ENCODE measurements at regions not wholly inside any gene's neighbourhood (a gene's known extent, or its start where the extent isn't known, plus 50 kb on each side); places are given as distances from the start of the nearest gene placed in this dataset.

GRCh38 chr6:43952746-43953145 is 174.5 kb downstream of the MRPL14 start:
- 15% methylated on average over 1 of the region's 1 CpG for WGBS (ENCODE audit: insufficient coverage, low coverage, missing lambda C conversion rate)
- TF ChIP-seq HMGXB4 (CRISPR knock-in tag; IDR thresholded peaks at IDR 0.05) (no peak), ZC3H8 (IDR thresholded peaks at IDR 0.05) (peak; percentile 52; the same call in 1 of the 2 replicates), FOXK2 (conservative IDR thresholded peaks at IDR 0.05 in 1 of 2, IDR thresholded peaks at IDR 0.05 in 1 of 2; ENCODE audit: low read depth in 2 of 2) (peak; percentile 51 to 56; a peak in 1 of 4 replicates), EP400 (IDR thresholded peaks at IDR 0.05) (peak; percentile 71), ESRRA (IDR thresholded peaks at IDR 0.05; ENCODE audit: borderline replicate concordance, low read depth) (peak; percentile 31; the same call in 1 of the 2 replicates), OTX1 (CRISPR knock-in tag; IDR thresholded peaks at IDR 0.05) (peak; percentile 32; the same call in 1 of the 2 replicates), DACH1 (IDR thresholded peaks at IDR 0.05; ENCODE audit: partially characterized antibody) (peak; percentile 10), NFRKB (IDR thresholded peaks at IDR 0.05; ENCODE audit: low read depth) (peak; percentile 44; the same call in 1 of the 2 replicates), TARDBP (IDR thresholded peaks at IDR 0.05) (0 out of 2 replicates have a peak, but pooled peaks have one; percentile 37), CREM (IDR thresholded peaks at IDR 0.05; ENCODE audit: low read depth) (0 out of 2 replicates have a peak, but pooled peaks have one; percentile 21), MED1 (CRISPR knock-in tag; IDR thresholded peaks at IDR 0.05; ENCODE audit: borderline replicate concordance) (no peak), HDGF (IDR thresholded peaks at IDR 0.05) (peak; percentile 62; the same call in 1 of the 2 replicates), SRF (CRISPR knock-in tag; IDR thresholded peaks at IDR 0.05) (peak in 1 of 2 experiments; percentile 13; a peak in 1 of 4 replicates)
- TF ChIP-seq, protein P1, sequence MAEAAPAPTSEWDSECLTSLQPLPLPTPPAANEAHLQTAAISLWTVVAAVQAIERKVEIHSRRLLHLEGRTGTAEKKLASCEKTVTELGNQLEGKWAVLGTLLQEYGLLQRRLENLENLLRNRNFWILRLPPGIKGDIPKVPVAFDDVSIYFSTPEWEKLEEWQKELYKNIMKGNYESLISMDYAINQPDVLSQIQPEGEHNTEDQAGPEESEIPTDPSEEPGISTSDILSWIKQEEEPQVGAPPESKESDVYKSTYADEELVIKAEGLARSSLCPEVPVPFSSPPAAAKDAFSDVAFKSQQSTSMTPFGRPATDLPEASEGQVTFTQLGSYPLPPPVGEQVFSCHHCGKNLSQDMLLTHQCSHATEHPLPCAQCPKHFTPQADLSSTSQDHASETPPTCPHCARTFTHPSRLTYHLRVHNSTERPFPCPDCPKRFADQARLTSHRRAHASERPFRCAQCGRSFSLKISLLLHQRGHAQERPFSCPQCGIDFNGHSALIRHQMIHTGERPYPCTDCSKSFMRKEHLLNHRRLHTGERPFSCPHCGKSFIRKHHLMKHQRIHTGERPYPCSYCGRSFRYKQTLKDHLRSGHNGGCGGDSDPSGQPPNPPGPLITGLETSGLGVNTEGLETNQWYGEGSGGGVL (CRISPR knock-in tag; IDR thresholded peaks at IDR 0.05): no peak
- TF ChIP-seq, protein P2, sequence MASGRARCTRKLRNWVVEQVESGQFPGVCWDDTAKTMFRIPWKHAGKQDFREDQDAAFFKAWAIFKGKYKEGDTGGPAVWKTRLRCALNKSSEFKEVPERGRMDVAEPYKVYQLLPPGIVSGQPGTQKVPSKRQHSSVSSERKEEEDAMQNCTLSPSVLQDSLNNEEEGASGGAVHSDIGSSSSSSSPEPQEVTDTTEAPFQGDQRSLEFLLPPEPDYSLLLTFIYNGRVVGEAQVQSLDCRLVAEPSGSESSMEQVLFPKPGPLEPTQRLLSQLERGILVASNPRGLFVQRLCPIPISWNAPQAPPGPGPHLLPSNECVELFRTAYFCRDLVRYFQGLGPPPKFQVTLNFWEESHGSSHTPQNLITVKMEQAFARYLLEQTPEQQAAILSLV (tag; IDR thresholded peaks at IDR 0.05): peak; percentile 52
- TF ChIP-seq, protein P3, sequence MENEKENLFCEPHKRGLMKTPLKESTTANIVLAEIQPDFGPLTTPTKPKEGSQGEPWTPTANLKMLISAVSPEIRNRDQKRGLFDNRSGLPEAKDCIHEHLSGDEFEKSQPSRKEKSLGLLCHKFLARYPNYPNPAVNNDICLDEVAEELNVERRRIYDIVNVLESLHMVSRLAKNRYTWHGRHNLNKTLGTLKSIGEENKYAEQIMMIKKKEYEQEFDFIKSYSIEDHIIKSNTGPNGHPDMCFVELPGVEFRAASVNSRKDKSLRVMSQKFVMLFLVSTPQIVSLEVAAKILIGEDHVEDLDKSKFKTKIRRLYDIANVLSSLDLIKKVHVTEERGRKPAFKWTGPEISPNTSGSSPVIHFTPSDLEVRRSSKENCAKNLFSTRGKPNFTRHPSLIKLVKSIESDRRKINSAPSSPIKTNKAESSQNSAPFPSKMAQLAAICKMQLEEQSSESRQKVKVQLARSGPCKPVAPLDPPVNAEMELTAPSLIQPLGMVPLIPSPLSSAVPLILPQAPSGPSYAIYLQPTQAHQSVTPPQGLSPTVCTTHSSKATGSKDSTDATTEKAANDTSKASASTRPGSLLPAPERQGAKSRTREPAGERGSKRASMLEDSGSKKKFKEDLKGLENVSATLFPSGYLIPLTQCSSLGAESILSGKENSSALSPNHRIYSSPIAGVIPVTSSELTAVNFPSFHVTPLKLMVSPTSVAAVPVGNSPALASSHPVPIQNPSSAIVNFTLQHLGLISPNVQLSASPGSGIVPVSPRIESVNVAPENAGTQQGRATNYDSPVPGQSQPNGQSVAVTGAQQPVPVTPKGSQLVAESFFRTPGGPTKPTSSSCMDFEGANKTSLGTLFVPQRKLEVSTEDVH (IDR thresholded peaks at IDR 0.05; ENCODE audit: low read depth, partially characterized antibody): peak; percentile 29

More at GRCh38 chr6:43952746-43953145, 174.5 kb downstream of the MRPL14 start:
- Histone ChIP-seq H2AFZ (ENCODE audit: low read depth, low read length) (peak overlapping the region; percentile 60), H3K4me2 (ENCODE audit: insufficient read depth, low read length) (no peak overlapping the region; the same call in 1 of the 2 replicates), H3K36me3 (ENCODE audit: control insufficient read depth, insufficient read depth, low read length) (no peaks in the 10 kb centered on the region; the same call in 2 of the 3 replicates), H3K79me2 (ENCODE audit: control insufficient read depth, insufficient read depth, low read length) (no peaks in the 10 kb centered on the region), H3K4me3 (no peak overlapping the region), H3K27me3 (ENCODE audit: control insufficient read depth in 2 of 2, insufficient read depth in 2 of 2, low read length in 2 of 2) (no peaks in the 10 kb centered on the region), H3K27ac (ENCODE audit: extremely low read depth, low read depth, low read length) (no peak overlapping the region; the same call in 2 of the 3 replicates), H3K4me1 (replicated peaks in 1 of 2; ENCODE audit: control insufficient read depth in 2 of 2, insufficient read depth in 2 of 2, low read length in 2 of 2) (peaks cover 29 to 45% of the 10 kb centered on the region in 2 experiments), H3K9me3 (replicated peaks; ENCODE audit: control insufficient read depth, insufficient read depth, low read depth, low read length) (peaks cover 18% of the 10 kb centered on the region), H3K9ac (ENCODE audit: insufficient read depth in 1 of 2, low read depth in 2 of 2, low read length in 2 of 2) (0 out of 4 replicates have a peak overlapping the region, but pooled peaks of 1 of the 2 experiments have one; percentile 7), H4K20me1 (replicated peaks; ENCODE audit: control insufficient read depth, insufficient read depth, low read length) (no peaks in the 10 kb centered on the region), H3K9me1 (ENCODE audit: control insufficient read depth, insufficient read depth, low read length) (peaks cover 4% of the 10 kb centered on the region)
- POLR2A ChIA-PET: interaction anchor here (0.9 to 1.9 kb wide), 3 partner anchors 13 to 123 kb away, joined by 3 to 4 read pairs (median 4); no protein-coding TSS in a partner anchor
- CTCF ChIA-PET (ENCODE audit: low intra/inter-chr PET ratio): interaction anchor here (1.2 kb wide), 1 partner anchor 178 kb away, joined by 3 read pairs; no protein-coding TSS in a partner anchor
- in situ Hi-C loops (cut with MboI): loop anchor here (5.0 kb wide), 1 partner anchor 180 kb away; the partner anchor contains the start of gene VEGFA
- intact Hi-C loops (cut with micrococcal nuclease): loop anchor here (1.0 to 5.0 kb wide), 4 partner anchors 106 to 285 kb away; no protein-coding TSS in a partner anchor
- FAIRE-seq (peak; percentile 78), ATAC-seq (peak; percentile 60), DNase-seq (ENCODE audit: extremely low read depth in 1 of 4, low spot score in 3 of 4) (peak; percentile 64 to 80 (median 68))
- BruUV-seq (replicated peaks): no TSS peak

All from K562 (cell line).